22Rv1 (cell line): ENCODE measurements at regions not wholly inside any gene's neighbourhood (a gene's known extent, or its start where the extent isn't known, plus 50 kb on each side); places are given as distances from the start of the nearest gene placed in this dataset.

ENCODE experiments used
- H3K27ac ChIP-seq: fragments of 450-650 bp; 2 replicates; pipeline ENCODE4 v1.5.1; 2017
- CTCF ChIP-seq: fragments of 450-650 bp; IDR thresholded peaks from 2 replicates; pipeline ENCODE4 v1.5.1; 2017; ENCODE audit warnings: mild to moderate bottlenecking
- ZFX ChIP-seq: fragments of 450-650 bp; IDR thresholded peaks from 2 replicates; pipeline ENCODE4 v1.6.1; 2017; ENCODE audit warnings: antibody characterized with exemption, borderline replicate concordance

- TF ChIP-seq CTCF (no peak), ZFX (no peak)
- no peak overlapping the region for H3K27ac ChIP-seq
These were observed 400.7 kb downstream of the GATA3 start for GRCh38 chr10:8455181-8455580.

- H3K27ac ChIP-seq: no peak overlapping the region
- TF ChIP-seq ZFX: no peak
- TF ChIP-seq CTCF: no peak
These were observed 401.9 kb downstream of the GATA3 start for GRCh38 chr10:8456386-8456785.

GRCh38 chr10:8460626-8461025, 406.1 kb downstream of the GATA3 start:
- no peak overlapping the region for H3K27ac ChIP-seq
- TF ChIP-seq CTCF: no peak
- no peak for TF ChIP-seq ZFX

GRCh38 chr10:8462565-8462964, 408.1 kb downstream of the GATA3 start:
- TF ChIP-seq ZFX (no peak), CTCF (no peak)
- no peak overlapping the region for H3K27ac ChIP-seq

- H3K27ac ChIP-seq: no peak overlapping the region
- TF ChIP-seq CTCF: no peak
These were observed 409.4 kb downstream of the GATA3 start for GRCh38 chr10:8463853-8464252.

- no peak for TF ChIP-seq CTCF
- TF ChIP-seq ZFX: no peak
These were observed 414.0 kb downstream of the GATA3 start for GRCh38 chr10:8468477-8468876.

GRCh38 chr10:8473205-8473604, 418.7 kb downstream of the GATA3 start:
- H3K27ac ChIP-seq: no peak overlapping the region
- TF ChIP-seq CTCF (no peak), ZFX (no peak)

More at GRCh38 chr10:8468477-8468876, 414.0 kb downstream of the GATA3 start:
- no peak overlapping the region for H3K27ac ChIP-seq
